ENCODE measurements at regions not wholly inside any gene's neighbourhood (a gene's known extent, or its start where the extent isn't known, plus 50 kb on each side); places are given as distances from the start of the nearest gene placed in this dataset.

DNA sequence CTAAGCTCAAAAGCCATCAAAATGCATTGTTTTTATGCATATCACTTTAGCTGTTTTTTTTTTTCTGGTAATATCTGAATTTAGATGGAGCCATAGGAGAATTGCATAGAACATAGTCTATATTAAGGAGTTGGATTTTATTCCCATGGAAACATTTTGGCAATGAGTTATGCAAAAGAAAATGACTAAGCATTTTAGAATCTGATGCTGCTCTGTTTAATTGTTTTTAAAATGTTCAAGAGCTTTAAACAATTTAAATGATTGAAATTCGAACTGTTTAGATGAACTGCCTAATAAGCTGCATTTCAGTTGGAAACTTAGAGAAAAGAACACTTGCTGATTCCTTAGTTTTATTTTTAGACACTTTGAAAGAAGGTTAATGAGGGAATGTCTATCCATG, 1531.5 kb upstream of the B3GALT2 start:
- TF ChIP-seq, protein P1, sequence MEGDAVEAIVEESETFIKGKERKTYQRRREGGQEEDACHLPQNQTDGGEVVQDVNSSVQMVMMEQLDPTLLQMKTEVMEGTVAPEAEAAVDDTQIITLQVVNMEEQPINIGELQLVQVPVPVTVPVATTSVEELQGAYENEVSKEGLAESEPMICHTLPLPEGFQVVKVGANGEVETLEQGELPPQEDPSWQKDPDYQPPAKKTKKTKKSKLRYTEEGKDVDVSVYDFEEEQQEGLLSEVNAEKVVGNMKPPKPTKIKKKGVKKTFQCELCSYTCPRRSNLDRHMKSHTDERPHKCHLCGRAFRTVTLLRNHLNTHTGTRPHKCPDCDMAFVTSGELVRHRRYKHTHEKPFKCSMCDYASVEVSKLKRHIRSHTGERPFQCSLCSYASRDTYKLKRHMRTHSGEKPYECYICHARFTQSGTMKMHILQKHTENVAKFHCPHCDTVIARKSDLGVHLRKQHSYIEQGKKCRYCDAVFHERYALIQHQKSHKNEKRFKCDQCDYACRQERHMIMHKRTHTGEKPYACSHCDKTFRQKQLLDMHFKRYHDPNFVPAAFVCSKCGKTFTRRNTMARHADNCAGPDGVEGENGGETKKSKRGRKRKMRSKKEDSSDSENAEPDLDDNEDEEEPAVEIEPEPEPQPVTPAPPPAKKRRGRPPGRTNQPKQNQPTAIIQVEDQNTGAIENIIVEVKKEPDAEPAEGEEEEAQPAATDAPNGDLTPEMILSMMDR (IDR thresholded peaks at IDR 0.05): no peak
- TF ChIP-seq POLR2A (IDR thresholded peaks at IDR 0.05) (no peak), EP300 (IDR thresholded peaks at IDR 0.05) (no peak)
